Calu3 (cell line): ENCODE measurements at regions not wholly inside any gene's neighbourhood (a gene's known extent, or its start where the extent isn't known, plus 50 kb on each side); places are given as distances from the start of the nearest gene placed in this dataset.

Experiments
- BruUV-seq: library from RNA; stranded (reverse); fragments of 400-500 nt; replicated peaks from 2 replicates; lab custom pipeline; 2021; lab: Mats Ljungman, UMichigan
- CTCF ChIA-PET: fragments of 300-600 bp; sonication (Branson Sonifier 250); formaldehyde crosslinking; loops from one replicate; lab custom pipeline; 2022; ENCODE audit warnings: antibody characterized with exemption; lab: Charles Lee
- DNase-seq: peaks from one replicate; pipeline ENCODE4 v3.0.0; 2022
- H3K27ac Mint-ChIP-seq: one replicate; pipeline ENCODE4 v1.8.0; 2022; ENCODE audit warnings: mixed read lengths; ENCODE audit not compliant: unreplicated experiment
- H3K27me3 Mint-ChIP-seq: one replicate; pipeline ENCODE4 v1.8.0; 2022; ENCODE audit warnings: mixed read lengths; ENCODE audit not compliant: unreplicated experiment
- H3K36me3 Mint-ChIP-seq: one replicate; pipeline ENCODE4 v1.8.0; 2022; ENCODE audit warnings: mild to moderate bottlenecking, moderate library complexity, mixed read lengths; ENCODE audit not compliant: insufficient read depth, unreplicated experiment
- H3K4me1 Mint-ChIP-seq: one replicate; pipeline ENCODE4 v1.8.0; 2022; ENCODE audit warnings: mild to moderate bottlenecking, low read depth, mixed read lengths; ENCODE audit not compliant: unreplicated experiment
- H3K4me3 Mint-ChIP-seq: one replicate; pipeline ENCODE4 v1.8.0; 2022; ENCODE audit warnings: mild to moderate bottlenecking, low read depth, moderate library complexity, mixed read lengths; ENCODE audit not compliant: unreplicated experiment
- H3K9me3 Mint-ChIP-seq: one replicate; pipeline ENCODE4 v1.8.0; 2022; ENCODE audit warnings: low read depth, mixed read lengths; ENCODE audit not compliant: unreplicated experiment
- CTCF ChIP-seq: fragments of 200-600 bp; IDR thresholded peaks from one replicate; pipeline ENCODE4 v1.8.0; 2022; ENCODE audit warnings: antibody characterized with exemption; ENCODE audit not compliant: unreplicated experiment
- intact Hi-C: fragments of 100-400 bp; cut with micrococcal nuclease; formaldehyde crosslinking; loops from one replicate; pipeline ENCODE4 v1.10.0; 2022; ENCODE audit not compliant: unreplicated experiment

GRCh38 chr11:97332271-97332670, 942.5 kb downstream of the JRKL start:
- H3K4me1 Mint-ChIP-seq = no peaks in the 10 kb centered on the region
- no peak overlapping the region for H3K4me3 Mint-ChIP-seq
- no TSS peak for BruUV-seq
- TF ChIP-seq CTCF = no peak
- H3K36me3 Mint-ChIP-seq = no peaks in the 10 kb centered on the region
- H3K27ac Mint-ChIP-seq = no peak overlapping the region
- H3K27me3 Mint-ChIP-seq = no peaks in the 10 kb centered on the region
- CTCF ChIA-PET = no interaction called here
- intact Hi-C loops = no loop called here
- DNase-seq = no peak
- H3K9me3 Mint-ChIP-seq = no peaks in the 10 kb centered on the region

GRCh38 chr11:97336064-97336463, 946.3 kb downstream of the JRKL start:
- DNase-seq = no peak
- no TSS peak for BruUV-seq
- Mint-ChIP-seq H3K9me3 (no peaks in the 10 kb centered on the region), H3K4me3 (no peak overlapping the region), H3K27ac (no peak overlapping the region), H3K4me1 (no peaks in the 10 kb centered on the region), H3K36me3 (no peaks in the 10 kb centered on the region), H3K27me3 (no peaks in the 10 kb centered on the region)
- intact Hi-C loops = no loop called here
- TF ChIP-seq CTCF = no peak
- CTCF ChIA-PET = no interaction called here

- CTCF ChIA-PET = interaction anchor here (0.5 kb wide), 1 partner anchor 729 kb away, joined by 3 read pairs; no protein-coding TSS in a partner anchor
- H3K36me3 Mint-ChIP-seq = no peaks in the 10 kb centered on the region
- no peaks in the 10 kb centered on the region for H3K4me1 Mint-ChIP-seq
- DNase-seq = no peak
- H3K9me3 Mint-ChIP-seq = peaks cover 6% of the 10 kb centered on the region
- no peaks in the 10 kb centered on the region for H3K27me3 Mint-ChIP-seq
- no peak for TF ChIP-seq CTCF
- BruUV-seq = no TSS peak
- no peak overlapping the region for H3K27ac Mint-ChIP-seq
- H3K4me3 Mint-ChIP-seq = no peak overlapping the region
- intact Hi-C loops = no loop called here
These were observed 955.2 kb downstream of the JRKL start for GRCh38 chr11:97345032-97345431.

GRCh38 chr11:97349201-97349600, 959.4 kb downstream of the JRKL start:
- no peaks in the 10 kb centered on the region for H3K4me1 Mint-ChIP-seq
- no peak overlapping the region for H3K27ac Mint-ChIP-seq
- no peaks in the 10 kb centered on the region for H3K27me3 Mint-ChIP-seq
- CTCF ChIA-PET = no interaction called here
- BruUV-seq = no TSS peak
- intact Hi-C loops = no loop called here
- TF ChIP-seq CTCF = no peak
- peaks cover 11% of the 10 kb centered on the region for H3K9me3 Mint-ChIP-seq
- no peaks in the 10 kb centered on the region for H3K36me3 Mint-ChIP-seq
- no peak overlapping the region for H3K4me3 Mint-ChIP-seq
- no peak for DNase-seq
